GM20000 (cell line): ENCODE measurements at regions not wholly inside any gene's neighbourhood (a gene's known extent, or its start where the extent isn't known, plus 50 kb on each side); places are given as distances from the start of the nearest gene placed in this dataset.

Source experiments
- DNase-seq: peaks from one replicate; pipeline ENCODE4 v3.0.0; 2012; ENCODE audit warnings: low spot score
- TF ChIP-seq, protein P1 (sequence below): IDR thresholded peaks from 2 replicates; pipeline ENCODE4 v1.5.1; 2012; ENCODE audit warnings: mild to moderate bottlenecking, control low read depth; ENCODE audit errors: extremely low read depth, missing control alignments

DNA sequence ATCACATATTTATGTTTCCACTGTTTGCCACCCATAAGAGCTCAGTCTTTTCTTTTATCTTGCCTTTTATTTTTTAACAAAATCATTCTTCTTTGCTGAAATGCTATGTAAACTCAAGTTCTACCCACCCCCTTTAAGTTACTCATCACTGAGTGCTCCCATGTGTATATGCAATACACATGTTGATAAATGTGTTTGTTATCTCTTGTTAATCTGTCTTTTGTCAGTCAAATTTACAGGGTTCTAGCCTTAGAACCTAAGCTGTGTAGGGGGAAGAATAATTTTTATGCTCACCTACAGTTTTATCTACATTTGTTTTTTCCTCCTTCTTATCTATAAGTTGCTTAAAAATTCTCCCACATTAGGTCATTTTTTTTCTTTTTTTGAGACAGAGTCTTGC, 1195.9 kb downstream of the ROBO2 start:
- TF ChIP-seq, protein P1, sequence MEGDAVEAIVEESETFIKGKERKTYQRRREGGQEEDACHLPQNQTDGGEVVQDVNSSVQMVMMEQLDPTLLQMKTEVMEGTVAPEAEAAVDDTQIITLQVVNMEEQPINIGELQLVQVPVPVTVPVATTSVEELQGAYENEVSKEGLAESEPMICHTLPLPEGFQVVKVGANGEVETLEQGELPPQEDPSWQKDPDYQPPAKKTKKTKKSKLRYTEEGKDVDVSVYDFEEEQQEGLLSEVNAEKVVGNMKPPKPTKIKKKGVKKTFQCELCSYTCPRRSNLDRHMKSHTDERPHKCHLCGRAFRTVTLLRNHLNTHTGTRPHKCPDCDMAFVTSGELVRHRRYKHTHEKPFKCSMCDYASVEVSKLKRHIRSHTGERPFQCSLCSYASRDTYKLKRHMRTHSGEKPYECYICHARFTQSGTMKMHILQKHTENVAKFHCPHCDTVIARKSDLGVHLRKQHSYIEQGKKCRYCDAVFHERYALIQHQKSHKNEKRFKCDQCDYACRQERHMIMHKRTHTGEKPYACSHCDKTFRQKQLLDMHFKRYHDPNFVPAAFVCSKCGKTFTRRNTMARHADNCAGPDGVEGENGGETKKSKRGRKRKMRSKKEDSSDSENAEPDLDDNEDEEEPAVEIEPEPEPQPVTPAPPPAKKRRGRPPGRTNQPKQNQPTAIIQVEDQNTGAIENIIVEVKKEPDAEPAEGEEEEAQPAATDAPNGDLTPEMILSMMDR, result no peak
- no peak for DNase-seq

DNA sequence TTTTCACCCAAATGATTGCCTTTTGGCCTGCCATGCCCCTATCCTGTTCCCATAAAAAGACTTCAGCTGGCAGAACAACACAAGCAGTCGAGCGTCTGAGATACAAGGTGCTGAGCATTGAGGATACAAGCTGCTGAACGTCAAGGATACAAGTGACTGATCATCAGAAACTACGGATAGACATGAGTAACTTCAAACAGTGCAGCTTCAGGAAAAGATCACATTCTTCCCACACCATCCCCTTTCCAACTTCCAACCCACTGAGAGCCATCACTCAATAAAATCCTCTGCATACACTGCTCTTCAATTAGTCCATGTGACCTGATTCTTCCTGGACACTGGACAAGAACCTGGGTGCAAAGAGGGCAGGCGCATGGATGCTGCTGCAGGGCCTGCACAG, 1198.9 kb downstream of the ROBO2 start:
- DNase-seq, result no peak
- TF ChIP-seq, protein P1, result no peak

DNA sequence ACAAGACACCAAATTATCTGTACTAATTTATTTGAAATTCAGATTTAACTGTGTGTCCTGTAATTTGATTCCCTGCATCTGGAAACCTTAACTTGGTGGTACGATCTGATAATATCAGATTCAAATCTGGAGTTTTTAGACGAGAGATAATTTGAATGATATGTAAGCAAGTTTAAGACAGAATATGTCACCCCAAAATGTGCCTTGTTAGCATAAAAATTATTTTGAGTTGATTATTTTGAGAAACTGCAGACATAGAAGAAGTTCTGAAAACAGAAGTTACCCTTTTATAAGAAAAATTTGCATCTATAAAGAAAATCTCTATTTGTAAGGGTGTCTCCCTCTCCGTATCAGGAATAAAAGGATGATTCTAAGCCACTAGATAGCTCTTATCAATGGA, 1202.8 kb downstream of the ROBO2 start:
- TF ChIP-seq, protein P1, result no peak

DNA sequence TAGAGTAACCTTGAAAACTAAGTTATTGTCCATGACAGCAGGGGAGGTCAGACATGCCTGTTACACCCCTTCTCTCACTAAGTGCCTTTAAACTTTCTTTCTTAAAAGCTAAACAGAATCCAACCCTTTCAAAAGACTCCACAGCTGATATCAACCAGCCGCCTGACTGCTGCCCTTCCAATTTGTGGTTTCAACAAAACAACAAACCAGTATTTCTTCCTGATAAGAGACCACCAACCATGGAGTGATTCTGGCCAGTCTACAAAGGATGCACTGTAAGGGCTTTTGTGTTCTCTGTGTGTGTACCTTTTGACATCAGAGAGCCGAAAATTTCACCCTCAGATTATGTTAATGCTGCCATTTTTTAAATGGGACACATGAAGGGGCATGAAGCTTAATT, 1204.2 kb downstream of the ROBO2 start:
- no peak for DNase-seq
- TF ChIP-seq, protein P1, result no peak

More for the DNA sequence above, 1202.8 kb downstream of the ROBO2 start:
- no peak for DNase-seq

DNA sequence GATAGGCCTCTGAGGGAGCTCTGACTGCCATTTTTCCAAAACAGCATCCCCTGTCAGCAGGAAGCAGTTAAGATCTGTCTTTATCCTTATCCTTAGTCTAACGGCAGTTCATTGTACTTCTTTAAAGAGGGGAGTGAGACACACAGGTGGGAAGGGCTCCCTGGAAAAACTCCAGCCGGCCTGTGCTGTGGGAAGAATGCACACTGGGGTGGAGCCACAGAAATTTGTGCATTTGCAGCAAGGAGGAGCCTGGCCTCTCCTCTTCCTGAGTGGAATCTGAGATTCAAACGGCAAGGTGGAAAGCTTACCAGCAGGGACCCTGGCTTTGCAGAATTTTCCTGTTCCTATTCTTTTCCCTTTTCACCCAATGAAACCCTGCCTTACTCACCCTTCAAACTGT, 1209.4 kb downstream of the ROBO2 start:
- TF ChIP-seq, protein P1, result no peak
- no peak for DNase-seq

DNA sequence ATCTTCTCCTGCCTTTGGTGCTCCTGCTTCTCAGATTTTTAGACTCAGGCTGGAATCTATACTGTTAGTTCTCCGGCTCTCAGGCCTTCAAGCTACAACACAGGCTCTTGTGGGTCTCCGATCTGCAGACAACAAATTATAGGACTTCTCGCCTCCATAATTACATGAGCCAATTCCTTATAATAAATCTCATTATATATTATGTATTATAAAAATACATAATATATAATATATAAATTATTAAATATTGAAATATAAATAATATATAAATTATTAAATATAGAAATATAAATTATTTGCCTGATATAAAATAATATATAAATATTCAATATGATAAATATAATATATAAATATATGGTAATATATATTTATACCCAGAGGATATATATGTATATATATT, 1214.0 kb downstream of the ROBO2 start:
- TF ChIP-seq, protein P1, result no peak
- DNase-seq, result no peak

DNA sequence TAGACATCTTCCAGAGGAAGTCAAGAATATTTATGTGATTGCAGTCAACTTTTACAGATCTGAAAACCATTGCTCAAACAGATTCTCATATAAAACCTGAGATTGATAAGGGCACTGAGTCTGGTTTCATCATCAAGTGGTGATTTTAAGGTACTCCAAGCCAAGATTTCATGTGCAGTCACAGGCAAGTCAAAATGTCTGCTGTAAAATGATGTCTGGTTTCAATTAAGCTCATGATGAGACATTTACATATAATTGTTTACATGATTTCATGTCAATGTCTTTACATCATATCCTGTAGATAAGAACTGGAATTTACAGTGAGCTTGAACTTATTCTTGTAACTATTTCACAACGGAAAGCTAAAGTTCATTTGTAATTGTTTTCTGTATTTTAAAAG, 1215.5 kb downstream of the ROBO2 start:
- TF ChIP-seq, protein P1, result no peak
- no peak for DNase-seq
